Naive thymus-derived CD4-positive, alpha-beta T cell (primary cell): ENCODE measurements at regions not wholly inside any gene's neighbourhood (a gene's known extent, or its start where the extent isn't known, plus 50 kb on each side); places are given as distances from the start of the nearest gene placed in this dataset.

Experiments used
- ATAC-seq: fragments of 150-1000 bp; cut with Tn5 transposase; 2 replicates; pipeline ENCODE4 v1.10.0; 2021; ENCODE audit warnings: mild to moderate bottlenecking, moderate library complexity
- CTCF ChIA-PET: fragments of 350-600 bp; sonication (Branson Sonifier 250); formaldehyde crosslinking; loops from one replicate; lab custom pipeline; 2021; ENCODE audit warnings: antibody characterized with exemption; lab: Charles Lee
- POLR2A ChIA-PET: fragments of 350-600 bp; sonication (Branson Sonifier 250); formaldehyde crosslinking; loops from one replicate; lab custom pipeline; 2021; ENCODE audit warnings: antibody characterized with exemption, inconsistent platforms; lab: Charles Lee
- DNase-seq, 9 donors: peaks; one replicate each; pipeline versions ENCODE4 v3.0.0 to v3.0.0-alpha.2; 2020 to 2022; ENCODE audit warnings: mixed read lengths in 1 of 9
- H3K27ac ChIP-seq: one replicate; pipeline ENCODE4 v1.7.0; 2013; ENCODE audit warnings: mild to moderate bottlenecking, low read depth, low read length, moderate library complexity
- H3K27me3 ChIP-seq, 2 donors: one replicate each; pipeline ENCODE4 v1.7.0; 2013; ENCODE audit warnings: low read length in 2 of 2, mild to moderate bottlenecking in 2 of 2, moderate library complexity in 2 of 2; ENCODE audit not compliant: control insufficient read depth in 2 of 2, insufficient read depth in 2 of 2
- H3K36me3 ChIP-seq, 3 experiments: 1 replicate in 2 of 3; 2 replicates in 1 of 3; pipeline ENCODE4 v1.7.0; 2013; ENCODE audit warnings: low read length in 3 of 3, mild to moderate bottlenecking in 3 of 3, moderate library complexity in 1 of 3; ENCODE audit not compliant: insufficient read depth in 3 of 3, control insufficient read depth in 2 of 3
- H3K4me1 ChIP-seq, 2 donors: one replicate each; pipeline ENCODE4 v1.7.0; 2013; ENCODE audit warnings: low read length in 2 of 2, mild to moderate bottlenecking in 2 of 2, moderate library complexity in 1 of 2; ENCODE audit not compliant: control insufficient read depth in 2 of 2, insufficient read depth in 2 of 2
- H3K4me3 ChIP-seq: 2 replicates; pipeline ENCODE4 v1.7.0; 2013; ENCODE audit warnings: mild to moderate bottlenecking, low read length
- H3K9me3 ChIP-seq, 3 experiments: 1 replicate in 2 of 3; 2 replicates in 1 of 3; pipeline ENCODE4 v1.7.0; 2013; ENCODE audit warnings: low read length in 3 of 3; ENCODE audit not compliant: control insufficient read depth in 2 of 3
- H3K27ac Mint-ChIP-seq, 9 donors: one replicate each; pipeline ENCODE4 v1.8.0; 2020 to 2022; ENCODE audit warnings: mixed read lengths in 9 of 9, mild to moderate bottlenecking in 8 of 9, moderate library complexity in 5 of 9, inconsistent platforms in 2 of 9
- H3K27me3 Mint-ChIP-seq, 5 donors: one replicate each; pipeline ENCODE4 v1.8.0; 2021 to 2022; ENCODE audit warnings: mixed read lengths in 5 of 5, mild to moderate bottlenecking in 1 of 5
- H3K36me3 Mint-ChIP-seq, 5 donors: one replicate each; pipeline ENCODE4 v1.8.0; 2020 to 2022; ENCODE audit warnings: mixed read lengths in 5 of 5, mild to moderate bottlenecking in 3 of 5, inconsistent platforms in 1 of 5
- H3K4me1 Mint-ChIP-seq, 7 donors: one replicate each; pipeline ENCODE4 v1.8.0; 2020 to 2022; ENCODE audit warnings: mixed read lengths in 7 of 7, mild to moderate bottlenecking in 3 of 7, inconsistent platforms in 1 of 7
- H3K4me3 Mint-ChIP-seq, 10 donors: one replicate each; pipeline ENCODE4 v1.8.0; 2020 to 2022; ENCODE audit warnings: mild to moderate bottlenecking in 10 of 10, mixed read lengths in 10 of 10, moderate library complexity in 6 of 10, inconsistent platforms in 2 of 10
- H3K9me3 Mint-ChIP-seq, 11 donors: one replicate each; pipeline ENCODE4 v1.8.0; 2020 to 2022; ENCODE audit warnings: mixed read lengths in 11 of 11, mild to moderate bottlenecking in 4 of 11, inconsistent platforms in 1 of 11, moderate library complexity in 1 of 11
- intact Hi-C, 2 donors: fragments of 100-400 bp; cut with micrococcal nuclease; formaldehyde crosslinking; loops; one replicate each; pipeline ENCODE4 v1.15.1; 2023

- H3K27ac ChIP-seq = no peak overlapping the region
- H3K36me3 Mint-ChIP-seq = peaks cover 0 to 6% (median 0%) of the 10 kb centered on the region in 5 donors
- ChIA-PET POLR2A (no interaction called here), CTCF (no interaction called here)
- peaks cover 0 to 2% (median 0%) of the 10 kb centered on the region in 11 donors for H3K9me3 Mint-ChIP-seq
- no peaks in the 10 kb centered on the region for H3K36me3 ChIP-seq
- intact Hi-C loops = loop anchor here (5.0 kb wide), 4 partner anchors 53 to 78 kb away; partner anchors contain the start of gene PICALM (in 1 of the 2)
- no peak for ATAC-seq
- H3K27ac Mint-ChIP-seq = no peak overlapping the region
- no peaks in the 10 kb centered on the region for H3K27me3 ChIP-seq
- peaks cover 0 to 15% of the 10 kb centered on the region in 2 donors for H3K4me1 ChIP-seq
- H3K27me3 Mint-ChIP-seq = peaks cover 0 to 7% (median 4%) of the 10 kb centered on the region in 5 donors
- no peaks in the 10 kb centered on the region for H3K9me3 ChIP-seq
- H3K4me1 Mint-ChIP-seq = peaks cover 0 to 31% (median 0%) of the 10 kb centered on the region in 7 donors
- no peak overlapping the region for H3K4me3 ChIP-seq
- H3K4me3 Mint-ChIP-seq = no peak overlapping the region
- DNase-seq = no peak
Measured at GRCh38 chr11:86119906-86120305, 51.0 kb upstream of the PICALM start.

- Histone ChIP-seq H3K36me3 (no peaks in the 10 kb centered on the region), H3K27ac (no peak overlapping the region), H3K4me1 (peaks cover 0 to 15% of the 10 kb centered on the region in 2 donors), H3K9me3 (no peaks in the 10 kb centered on the region), H3K4me3 (no peak overlapping the region), H3K27me3 (no peaks in the 10 kb centered on the region)
- Mint-ChIP-seq H3K4me3 (no peak overlapping the region), H3K4me1 (peaks cover 0 to 24% (median 0%) of the 10 kb centered on the region in 7 donors), H3K27ac (no peak overlapping the region), H3K9me3 (peaks cover 0 to 2% (median 0%) of the 10 kb centered on the region in 11 donors), H3K27me3 (peaks cover 0 to 7% (median 0%) of the 10 kb centered on the region in 5 donors), H3K36me3 (peaks cover 0 to 2% (median 0%) of the 10 kb centered on the region in 5 donors)
- intact Hi-C loops = loop anchor here (5.0 kb wide), 3 partner anchors 52 to 77 kb away; partner anchors contain the start of gene PICALM (in 1 of the 2)
- ATAC-seq = no peak
- ChIA-PET POLR2A (no interaction called here), CTCF (no interaction called here)
- DNase-seq = no peak
Measured at GRCh38 chr11:86119077-86119476, 50.2 kb upstream of the PICALM start.
